ENCODE measurements at regions not wholly inside any gene's neighbourhood (a gene's known extent, or its start where the extent isn't known, plus 50 kb on each side); places are given as distances from the start of the nearest gene placed in this dataset.

DNA sequence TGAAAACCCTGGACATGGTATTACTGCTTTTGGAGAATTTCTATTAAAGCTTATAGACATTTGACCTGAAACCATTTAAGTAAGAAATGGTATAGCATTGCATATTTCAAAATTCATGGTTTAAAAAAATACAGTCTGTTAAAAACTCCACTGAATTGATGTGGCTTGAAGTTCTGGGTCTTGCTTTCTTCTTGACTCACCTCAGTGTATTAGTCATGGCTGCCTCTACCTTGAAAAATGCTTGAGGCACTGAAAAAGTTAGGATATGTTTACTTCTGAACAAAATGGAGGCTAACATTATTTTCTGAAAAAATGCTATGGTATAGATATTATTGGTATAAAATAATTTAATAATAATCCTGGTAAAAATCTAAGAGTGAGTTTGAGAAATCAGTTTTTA is 349.2 kb downstream of the AASDHPPT start:
- FAIRE-seq (no peak), DNase-seq (ENCODE audit: low read depth, low spot score) (no peak)
- H3K4me2 ChIP-seq (ENCODE audit: insufficient read depth, low read length), result no peak overlapping the region
- H3K27ac ChIP-seq (ENCODE audit: insufficient read depth, low read depth, low read length), result no peak overlapping the region
- no peaks in the 10 kb centered on the region for H3K27me3 ChIP-seq (ENCODE audit: control insufficient read depth in 2 of 2, insufficient read depth in 2 of 2, low read length in 2 of 2)
- CTCF ChIA-PET, result no interaction called here
- H3K4me1 ChIP-seq (ENCODE audit: control insufficient read depth, extremely low read depth, insufficient read depth, low read length), result no peaks in the 10 kb centered on the region
- no peaks in the 10 kb centered on the region for H3K36me3 ChIP-seq (ENCODE audit: control insufficient read depth in 2 of 2, extremely low read depth in 1 of 2, insufficient read depth in 2 of 2, low read length in 2 of 2)
- H2AFZ ChIP-seq (ENCODE audit: low read depth, low read length), result no peak overlapping the region
- H3K4me3 ChIP-seq (replicated peaks in 1 of 3; ENCODE audit: insufficient read depth in 1 of 3, low read depth in 1 of 3, low read length in 3 of 3), result no peak overlapping the region
- dilution Hi-C loops (cut with MboI; ENCODE audit: extremely low pct_ligation_motif_present, low sequenced_read_pairs) (no loop called here), intact Hi-C loops (cut with micrococcal nuclease) (no loop called here)
- no peaks in the 10 kb centered on the region for H3K9me1 ChIP-seq (replicated peaks; ENCODE audit: control insufficient read depth, extremely low read depth, insufficient read depth, low read length)
- H4K20me1 ChIP-seq (replicated peaks; ENCODE audit: control insufficient read depth, extremely low read depth, insufficient read depth, low read length), result no peaks in the 10 kb centered on the region
- TF ChIP-seq MYC (IDR thresholded peaks at IDR 0.05; ENCODE audit: low read depth, low read length) (no peak), EZH2 (IDR thresholded peaks at IDR 0.05; ENCODE audit: borderline replicate concordance, low read depth, low read length, severe bottlenecking) (no peak), POLR2A (IDR thresholded peaks at IDR 0.05; ENCODE audit: low read depth, low read length) (no peak), POLR2AphosphoS5 (IDR thresholded peaks at IDR 0.05; ENCODE audit: insufficient read depth, low read depth, low read length) (no peak), JUN (IDR thresholded peaks at IDR 0.05; ENCODE audit: borderline replicate concordance, insufficient read depth, insufficient read length, low read depth) (no peak), GATA2 (IDR thresholded peaks at IDR 0.05; ENCODE audit: insufficient read depth, insufficient read length, low read depth, low read length) (no peak), FOS (IDR thresholded peaks at IDR 0.05; ENCODE audit: borderline replicate concordance, insufficient read depth, low read length) (no peak)
- TF ChIP-seq, protein P1, sequence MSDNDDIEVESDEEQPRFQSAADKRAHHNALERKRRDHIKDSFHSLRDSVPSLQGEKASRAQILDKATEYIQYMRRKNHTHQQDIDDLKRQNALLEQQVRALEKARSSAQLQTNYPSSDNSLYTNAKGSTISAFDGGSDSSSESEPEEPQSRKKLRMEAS (IDR thresholded peaks at IDR 0.05; ENCODE audit: insufficient read depth, insufficient read length), result no peak
- TF ChIP-seq, protein P2, sequence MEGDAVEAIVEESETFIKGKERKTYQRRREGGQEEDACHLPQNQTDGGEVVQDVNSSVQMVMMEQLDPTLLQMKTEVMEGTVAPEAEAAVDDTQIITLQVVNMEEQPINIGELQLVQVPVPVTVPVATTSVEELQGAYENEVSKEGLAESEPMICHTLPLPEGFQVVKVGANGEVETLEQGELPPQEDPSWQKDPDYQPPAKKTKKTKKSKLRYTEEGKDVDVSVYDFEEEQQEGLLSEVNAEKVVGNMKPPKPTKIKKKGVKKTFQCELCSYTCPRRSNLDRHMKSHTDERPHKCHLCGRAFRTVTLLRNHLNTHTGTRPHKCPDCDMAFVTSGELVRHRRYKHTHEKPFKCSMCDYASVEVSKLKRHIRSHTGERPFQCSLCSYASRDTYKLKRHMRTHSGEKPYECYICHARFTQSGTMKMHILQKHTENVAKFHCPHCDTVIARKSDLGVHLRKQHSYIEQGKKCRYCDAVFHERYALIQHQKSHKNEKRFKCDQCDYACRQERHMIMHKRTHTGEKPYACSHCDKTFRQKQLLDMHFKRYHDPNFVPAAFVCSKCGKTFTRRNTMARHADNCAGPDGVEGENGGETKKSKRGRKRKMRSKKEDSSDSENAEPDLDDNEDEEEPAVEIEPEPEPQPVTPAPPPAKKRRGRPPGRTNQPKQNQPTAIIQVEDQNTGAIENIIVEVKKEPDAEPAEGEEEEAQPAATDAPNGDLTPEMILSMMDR (IDR thresholded peaks at IDR 0.05; ENCODE audit: extremely low read depth in 1 of 2, insufficient read depth in 1 of 2, low read depth in 1 of 2, low read length in 2 of 2), result no peak
- no peaks in the 10 kb centered on the region for H3K79me2 ChIP-seq (ENCODE audit: control insufficient read depth, insufficient read depth, low read length)
- no TSS peak for BruUV-seq (replicated peaks)
- POLR2A ChIA-PET, result no interaction called here
- no peak overlapping the region for H3K9ac ChIP-seq (replicated peaks; ENCODE audit: extremely low read depth, insufficient read depth, low read length)
- H3K9me3 ChIP-seq (replicated peaks; ENCODE audit: control insufficient read depth, insufficient read depth, low read length), result no peaks in the 10 kb centered on the region

All from endothelial cell of umbilical vein (primary cell).